Peyer's patch (tissue), 4 donors: ENCODE measurements at regions not wholly inside any gene's neighbourhood (a gene's known extent, or its start where the extent isn't known, plus 50 kb on each side); places are given as distances from the start of the nearest gene placed in this dataset.
"Not testable (repeated sequence)": the region's sequence is repeated elsewhere in the genome, so short reads cannot be mapped to it uniquely, and the experiment has no call there.

ENCODE experiments used
- DNase-seq, 3 donors: peaks; one replicate each; pipeline ENCODE4 v3.0.0-alpha.2; 2017 to 2019
- H3K27ac ChIP-seq, 4 donors: fragments of 200-600 bp; sonication (generic); one replicate each; pipeline ENCODE4 v1.5.1; 2016 to 2019
- H3K27me3 ChIP-seq, 2 donors: fragments of 200-600 bp; sonication (generic); one replicate each; pipeline ENCODE4 v1.5.1; 2019
- H3K36me3 ChIP-seq, 3 donors: fragments of 200-600 bp; sonication (generic); one replicate each; pipeline ENCODE4 v1.5.1; 2016 to 2019
- H3K4me1 ChIP-seq, 4 donors: fragments of 200-600 bp; sonication (generic); one replicate each; pipeline ENCODE4 v1.5.1; 2016 to 2019
- H3K4me3 ChIP-seq, 4 donors: fragments of 200-600 bp; sonication (generic); 1 replicate in 3 of 4; 2 replicates in 1 of 4; pipeline ENCODE4 v1.5.1; 2016 to 2019; ENCODE audit warnings: mild to moderate bottlenecking in 1 of 4
- H3K9me3 ChIP-seq, 4 donors: fragments of 200-600 bp; sonication (generic); one replicate each; pipeline ENCODE4 v1.5.1; 2016 to 2019; ENCODE audit warnings: mild to moderate bottlenecking in 1 of 4
- POLR2A ChIP-seq, 2 donors: fragments of 450-650 bp; IDR thresholded peaks; one replicate each; pipeline ENCODE4 v1.5.1; 2017; ENCODE audit warnings: antibody characterized with exemption in 2 of 2, mild to moderate bottlenecking in 2 of 2, moderate library complexity in 2 of 2
- TF ChIP-seq, protein P1 (sequence below), 6 experiments: fragments of 450-650 bp in 4 of 6; fragments of 200-600 bp in 2 of 6; sonication (generic) in 1 of 6; IDR thresholded peaks; one replicate each; pipeline ENCODE4 v1.5.1; 2017 to 2019; ENCODE audit warnings: antibody characterized with exemption in 6 of 6, mild to moderate bottlenecking in 3 of 6, moderate library complexity in 1 of 6

DNA sequence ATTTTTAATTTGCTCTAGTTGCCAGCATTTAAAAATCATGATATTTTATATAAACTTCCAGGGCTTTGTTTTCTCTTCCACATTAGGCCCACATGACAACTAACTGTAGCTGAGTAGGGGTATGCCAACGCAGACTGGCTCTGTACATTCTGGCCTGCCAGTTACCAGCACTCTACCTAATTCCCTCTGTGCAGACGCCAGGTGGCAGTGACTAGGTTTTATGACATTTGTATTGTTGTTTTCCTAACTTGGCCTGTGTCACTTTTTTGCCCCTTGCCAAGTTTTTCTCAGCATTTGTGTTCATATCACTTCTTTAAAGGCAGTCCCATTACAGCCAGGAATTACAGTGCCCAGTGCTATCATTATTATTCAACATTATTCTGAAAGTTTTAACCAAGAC is 347.5 kb downstream of the NKX6-1 start:
- no peaks in the 10 kb centered on the region for H3K27me3 ChIP-seq
- no peaks in the 10 kb centered on the region for H3K4me1 ChIP-seq
- H3K4me3 ChIP-seq = no peak overlapping the region
- no peak overlapping the region for H3K27ac ChIP-seq
- H3K36me3 ChIP-seq = no peaks in the 10 kb centered on the region
- no peaks in the 10 kb centered on the region for H3K9me3 ChIP-seq
- no peak for DNase-seq
- TF ChIP-seq, protein P1, sequence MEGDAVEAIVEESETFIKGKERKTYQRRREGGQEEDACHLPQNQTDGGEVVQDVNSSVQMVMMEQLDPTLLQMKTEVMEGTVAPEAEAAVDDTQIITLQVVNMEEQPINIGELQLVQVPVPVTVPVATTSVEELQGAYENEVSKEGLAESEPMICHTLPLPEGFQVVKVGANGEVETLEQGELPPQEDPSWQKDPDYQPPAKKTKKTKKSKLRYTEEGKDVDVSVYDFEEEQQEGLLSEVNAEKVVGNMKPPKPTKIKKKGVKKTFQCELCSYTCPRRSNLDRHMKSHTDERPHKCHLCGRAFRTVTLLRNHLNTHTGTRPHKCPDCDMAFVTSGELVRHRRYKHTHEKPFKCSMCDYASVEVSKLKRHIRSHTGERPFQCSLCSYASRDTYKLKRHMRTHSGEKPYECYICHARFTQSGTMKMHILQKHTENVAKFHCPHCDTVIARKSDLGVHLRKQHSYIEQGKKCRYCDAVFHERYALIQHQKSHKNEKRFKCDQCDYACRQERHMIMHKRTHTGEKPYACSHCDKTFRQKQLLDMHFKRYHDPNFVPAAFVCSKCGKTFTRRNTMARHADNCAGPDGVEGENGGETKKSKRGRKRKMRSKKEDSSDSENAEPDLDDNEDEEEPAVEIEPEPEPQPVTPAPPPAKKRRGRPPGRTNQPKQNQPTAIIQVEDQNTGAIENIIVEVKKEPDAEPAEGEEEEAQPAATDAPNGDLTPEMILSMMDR (IDR thresholded peaks at IDR 0.05) = peak in 2 of 6 experiments; percentile 11 to 22
- TF ChIP-seq POLR2A (IDR thresholded peaks at IDR 0.05) = no peak

DNA sequence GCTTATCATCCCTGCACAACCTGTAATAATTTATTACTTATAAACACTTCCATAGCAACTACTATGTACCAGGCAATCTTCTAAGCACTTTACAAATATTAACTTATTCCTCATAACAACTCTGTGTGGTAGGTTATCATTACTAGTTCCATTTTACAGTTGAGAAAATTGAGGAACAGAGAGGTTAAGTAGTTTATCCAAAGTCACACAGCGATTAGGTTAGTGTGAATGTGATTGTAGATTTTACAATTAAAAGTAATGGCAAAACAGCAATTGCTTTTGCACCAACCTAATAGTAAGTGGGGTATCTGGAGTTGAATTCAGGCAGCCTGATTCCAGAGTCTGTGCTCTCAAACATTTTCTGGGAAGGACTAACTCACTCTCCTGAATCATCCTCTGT is 348.9 kb downstream of the NKX6-1 start:
- TF ChIP-seq, protein P1 (IDR thresholded peaks at IDR 0.05) = no peak
- no peak for TF ChIP-seq POLR2A (IDR thresholded peaks at IDR 0.05)
- no peaks in the 10 kb centered on the region for H3K9me3 ChIP-seq
- no peaks in the 10 kb centered on the region for H3K36me3 ChIP-seq

DNA sequence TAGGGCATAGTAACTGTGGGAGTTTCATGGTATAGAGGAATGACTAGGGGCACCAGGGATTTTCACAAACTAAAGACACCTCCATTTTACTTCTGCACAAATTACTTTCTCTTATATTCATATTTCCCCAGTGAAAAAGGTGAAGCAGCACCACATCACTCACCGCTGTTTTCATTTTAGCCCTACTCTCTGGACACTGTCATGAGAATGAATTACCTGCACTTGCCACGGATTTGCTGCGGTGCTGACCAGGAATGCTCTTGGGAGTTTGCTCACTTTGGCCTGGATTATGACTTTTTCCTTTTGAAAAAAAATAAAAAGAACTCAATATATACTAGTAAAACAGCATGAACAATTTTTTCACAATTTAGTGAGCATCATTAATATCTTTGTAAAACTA is 351.3 kb downstream of the NKX6-1 start:
- no peak for TF ChIP-seq POLR2A (IDR thresholded peaks at IDR 0.05)
- TF ChIP-seq, protein P1 (IDR thresholded peaks at IDR 0.05) = no peak
- no peaks in the 10 kb centered on the region for H3K4me1 ChIP-seq
- H3K9me3 ChIP-seq = no peaks in the 10 kb centered on the region

More for the DNA sequence above, 348.9 kb downstream of the NKX6-1 start:
- H3K27me3 ChIP-seq = no peaks in the 10 kb centered on the region
- DNase-seq = no peak
- no peak overlapping the region for H3K27ac ChIP-seq
- no peak overlapping the region for H3K4me3 ChIP-seq
- H3K4me1 ChIP-seq = no peaks in the 10 kb centered on the region

DNA sequence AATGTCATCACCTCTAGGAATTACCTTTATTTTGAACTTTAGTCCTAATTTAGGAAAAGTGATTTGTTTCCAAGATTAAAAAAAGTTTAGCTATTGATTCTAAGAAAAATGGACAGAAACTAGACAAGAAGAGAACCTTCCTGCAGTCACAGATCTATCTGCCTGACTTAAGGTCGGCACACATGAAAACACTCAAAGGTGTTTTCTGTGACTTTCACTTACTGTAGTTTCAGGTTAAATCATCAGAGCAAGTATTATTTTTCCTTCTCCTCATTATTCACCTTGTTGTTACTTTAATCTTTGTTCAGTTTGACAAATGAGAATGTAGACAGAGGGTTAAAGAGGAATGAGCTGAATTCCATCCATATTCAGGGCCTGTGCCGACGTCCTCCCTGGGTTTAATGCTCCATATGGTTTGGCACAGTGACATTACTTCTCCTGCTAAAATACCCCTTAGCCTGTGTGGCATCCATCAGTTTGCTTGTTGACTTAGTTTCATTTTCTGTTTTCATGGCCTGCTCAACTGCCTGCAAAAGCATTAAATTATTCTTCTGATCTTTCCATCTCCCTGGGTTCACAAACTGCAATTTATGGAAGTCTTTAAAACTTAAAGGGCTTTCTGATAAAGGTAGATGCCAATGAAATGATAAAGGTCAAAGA is 352.7 kb downstream of the NKX6-1 start:
- Histone ChIP-seq H3K4me1 (no peaks in the 10 kb centered on the region), H3K27ac (no peak overlapping the region), H3K27me3 (no peaks in the 10 kb centered on the region), H3K36me3 (no peaks in the 10 kb centered on the region), H3K9me3 (no peaks in the 10 kb centered on the region), H3K4me3 (no peak overlapping the region)
- TF ChIP-seq, protein P1 (IDR thresholded peaks at IDR 0.05) = no peak
- no peak for TF ChIP-seq POLR2A (IDR thresholded peaks at IDR 0.05)
- DNase-seq = no peak

More for the DNA sequence above, 351.3 kb downstream of the NKX6-1 start:
- H3K27me3 ChIP-seq = no peaks in the 10 kb centered on the region
- H3K27ac ChIP-seq = no peak overlapping the region
- no peak for DNase-seq
- no peak overlapping the region for H3K4me3 ChIP-seq
- H3K36me3 ChIP-seq = no peaks in the 10 kb centered on the region

DNA sequence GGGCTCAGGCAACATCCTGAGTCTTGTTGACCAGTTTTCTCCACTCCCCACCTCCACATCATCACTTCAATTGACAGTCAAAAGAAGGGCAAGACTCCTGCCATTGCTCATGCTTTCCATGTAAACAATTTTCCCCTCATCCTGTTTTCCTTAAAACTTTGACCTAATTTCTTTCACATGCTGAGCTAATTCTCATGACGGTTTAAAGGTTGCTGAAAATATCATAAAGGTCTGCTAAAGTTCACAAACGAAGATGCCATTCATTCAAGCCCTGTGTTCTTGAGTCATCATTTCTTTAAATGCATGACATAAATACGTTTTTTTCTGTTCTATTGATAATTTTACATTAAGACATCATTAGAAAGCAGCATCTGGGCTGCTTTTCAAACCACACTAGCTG is 353.9 kb downstream of the NKX6-1 start:
- DNase-seq = no peak
- TF ChIP-seq, protein P1 (IDR thresholded peaks at IDR 0.05) = no peak
- no peak for TF ChIP-seq POLR2A (IDR thresholded peaks at IDR 0.05)
- H3K4me1 ChIP-seq = no peaks in the 10 kb centered on the region

DNA sequence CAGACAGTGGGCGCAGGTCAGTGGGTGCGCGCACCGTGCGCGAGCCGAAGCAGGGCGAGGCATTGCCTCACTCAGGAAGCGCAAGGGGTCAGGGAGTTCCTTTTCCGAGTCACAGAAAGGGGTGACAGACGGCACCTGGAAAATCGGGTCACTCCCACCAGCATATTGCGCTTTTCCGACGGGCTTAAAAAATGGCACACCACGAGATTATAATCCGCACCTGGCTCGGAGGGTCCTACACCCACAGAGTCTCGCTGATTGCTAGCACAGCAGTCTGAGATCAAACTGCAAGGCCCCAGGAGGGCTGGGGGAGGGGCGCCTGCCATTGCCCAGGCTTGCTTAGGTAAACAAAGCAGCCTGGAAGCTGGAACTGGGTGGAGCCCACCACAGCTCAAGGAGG is 372.2 kb downstream of the NKX6-1 start:
- not testable (repeated sequence) for H3K27me3 ChIP-seq, H3K27ac ChIP-seq, H3K4me1 ChIP-seq, H3K9me3 ChIP-seq, H3K4me3 ChIP-seq, DNase-seq, H3K36me3 ChIP-seq

More for the DNA sequence above, 353.9 kb downstream of the NKX6-1 start:
- H3K36me3 ChIP-seq = no peaks in the 10 kb centered on the region
- no peak overlapping the region for H3K4me3 ChIP-seq
- no peak overlapping the region for H3K27ac ChIP-seq
- H3K27me3 ChIP-seq = no peaks in the 10 kb centered on the region
- no peaks in the 10 kb centered on the region for H3K9me3 ChIP-seq
